GM21526 (cell line): ENCODE measurements at regions not wholly inside any gene's neighbourhood (a gene's known extent, or its start where the extent isn't known, plus 50 kb on each side); places are given as distances from the start of the nearest gene placed in this dataset.
"Not testable (repeated sequence)": the region's sequence is repeated elsewhere in the genome, so short reads cannot be mapped to it uniquely, and the experiment has no call there.

Experiments
- ATAC-seq: cut with Tn5 transposase; IDR thresholded peaks from one replicate; pipeline ENCODE4 v1.9.1; 2021; ENCODE audit warnings: moderate library complexity; ENCODE audit not compliant: unreplicated experiment, low FRiP score

DNA sequence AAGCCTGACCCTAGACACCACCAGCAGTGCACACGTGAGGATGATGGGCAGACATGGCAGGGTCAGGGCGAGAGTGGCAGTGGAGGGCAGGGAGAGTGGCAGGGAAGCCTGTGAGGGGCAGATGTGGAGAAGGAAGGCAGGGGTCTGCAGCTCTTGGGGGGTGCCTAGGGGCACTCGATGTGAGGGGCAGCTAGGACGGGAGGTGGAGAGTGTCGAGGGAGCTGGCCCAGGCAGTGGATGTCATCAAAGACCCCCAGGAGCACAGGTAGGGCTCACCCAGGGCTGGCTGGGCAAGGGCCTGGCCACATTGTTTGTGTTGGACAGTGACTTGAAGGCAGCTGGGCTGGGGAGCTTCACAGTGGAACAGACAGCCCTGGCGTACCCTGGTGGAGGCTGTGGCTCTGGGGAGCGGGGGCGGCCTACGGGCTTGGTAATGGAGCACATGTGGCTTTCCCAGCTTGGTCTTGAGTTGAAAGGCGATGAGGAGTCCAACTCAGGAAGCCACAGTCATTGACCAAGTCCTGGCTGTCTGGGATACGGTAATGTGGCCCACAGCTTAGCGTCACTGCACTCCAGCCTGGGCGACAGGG, 87.1 kb downstream of the RTP5 start:
- no peak for ATAC-seq

DNA sequence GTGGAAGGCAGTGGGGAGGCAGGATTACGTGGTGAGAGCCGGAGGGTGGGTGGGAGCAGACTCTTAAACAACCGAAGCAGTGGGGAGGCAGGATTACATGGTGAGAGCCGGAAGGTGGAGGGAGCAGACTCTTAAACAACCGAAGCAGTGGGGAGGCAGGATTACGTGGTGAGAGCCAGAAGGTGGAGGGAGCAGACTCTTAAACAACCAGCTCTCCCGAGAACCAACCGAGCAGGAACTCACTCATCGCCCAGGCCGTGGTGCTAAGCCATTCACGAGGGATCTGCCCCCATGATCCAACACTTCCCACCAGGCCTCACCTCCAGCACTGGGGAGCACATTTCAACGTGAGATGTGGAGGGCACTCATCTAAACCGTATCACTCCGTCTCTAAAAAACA, 87.7 kb downstream of the RTP5 start:
- no peak for ATAC-seq

DNA sequence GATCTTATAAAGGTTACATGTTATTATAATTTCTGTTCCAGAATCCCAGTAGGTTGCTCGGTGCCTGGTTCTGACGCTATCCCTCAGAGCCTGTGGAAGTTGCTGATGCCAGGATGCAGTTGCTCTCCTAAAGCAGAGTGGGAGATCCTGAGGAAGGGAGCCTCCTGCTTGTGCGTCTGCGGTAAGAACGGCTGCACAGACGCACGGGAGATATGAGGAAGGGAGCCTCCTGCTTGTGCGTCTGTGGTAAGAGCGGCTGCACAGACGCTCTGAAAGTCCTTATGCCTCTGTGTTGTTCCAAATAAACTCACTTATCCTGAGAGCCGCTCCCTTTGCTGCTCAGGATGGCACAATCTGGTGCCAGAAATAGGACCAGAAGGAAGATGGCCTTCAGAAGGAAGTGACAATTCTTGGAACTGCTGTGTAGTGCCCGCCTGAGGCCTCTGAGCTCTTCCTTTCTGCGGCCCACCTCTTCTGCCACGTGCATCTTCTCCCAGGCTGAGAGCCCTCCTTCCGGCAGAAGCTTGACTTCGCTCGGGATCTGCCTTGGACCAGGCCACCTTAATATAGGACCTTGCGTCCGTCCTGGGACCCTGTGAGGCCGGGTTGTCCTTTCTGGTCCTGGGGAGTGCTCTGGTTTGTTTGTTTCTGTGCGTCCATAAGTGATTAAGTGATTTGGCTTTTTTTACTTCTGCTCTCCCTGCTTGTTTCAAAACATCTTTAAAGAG, 89.5 kb downstream of the RTP5 start:
- ATAC-seq: no peak

DNA sequence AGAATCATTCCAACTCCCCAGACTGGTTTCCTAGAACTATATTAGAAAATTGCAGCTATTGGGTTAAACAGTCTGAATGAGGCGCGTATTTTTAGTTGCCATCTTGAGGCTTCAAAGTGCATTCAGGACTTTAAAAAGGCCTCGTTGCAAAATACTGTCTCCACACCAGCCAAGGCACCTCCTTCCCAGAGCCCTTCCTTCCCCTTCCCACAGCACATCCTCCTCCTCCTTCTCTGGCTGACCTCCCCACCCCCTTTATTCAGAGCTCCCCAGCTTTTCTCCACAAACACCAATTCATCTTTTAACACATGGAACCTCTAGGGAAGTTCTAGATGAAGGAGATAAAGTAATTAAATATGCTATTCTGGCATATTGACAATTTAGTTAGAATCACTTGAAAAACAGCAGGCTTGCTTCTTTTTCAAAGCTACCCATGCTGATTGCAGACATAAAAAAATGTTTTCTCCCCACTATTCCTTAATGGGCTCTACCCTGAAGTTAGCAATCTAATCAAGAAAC, 90.3 kb downstream of the RTP5 start:
- no peak for ATAC-seq

DNA sequence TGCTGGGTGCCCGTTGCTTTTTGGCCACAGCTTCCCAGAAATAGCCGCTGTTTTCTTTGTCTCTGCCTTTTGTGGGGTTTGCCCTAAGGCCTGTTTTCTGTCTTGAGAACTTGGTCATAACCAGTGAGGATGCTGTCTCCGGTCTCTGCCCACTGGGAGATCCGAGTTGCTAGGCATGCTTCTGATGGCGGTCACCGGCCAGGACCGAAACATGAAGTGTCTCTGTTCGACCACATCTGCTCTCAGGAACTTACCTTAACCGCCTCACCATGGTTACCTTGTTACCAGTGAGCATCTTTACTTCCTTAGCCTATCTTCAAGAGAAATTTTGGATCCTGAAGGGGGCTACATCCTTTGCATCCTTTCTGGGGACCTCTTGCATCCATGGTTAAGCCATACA, 91.9 kb downstream of the RTP5 start:
- no peak for ATAC-seq

DNA sequence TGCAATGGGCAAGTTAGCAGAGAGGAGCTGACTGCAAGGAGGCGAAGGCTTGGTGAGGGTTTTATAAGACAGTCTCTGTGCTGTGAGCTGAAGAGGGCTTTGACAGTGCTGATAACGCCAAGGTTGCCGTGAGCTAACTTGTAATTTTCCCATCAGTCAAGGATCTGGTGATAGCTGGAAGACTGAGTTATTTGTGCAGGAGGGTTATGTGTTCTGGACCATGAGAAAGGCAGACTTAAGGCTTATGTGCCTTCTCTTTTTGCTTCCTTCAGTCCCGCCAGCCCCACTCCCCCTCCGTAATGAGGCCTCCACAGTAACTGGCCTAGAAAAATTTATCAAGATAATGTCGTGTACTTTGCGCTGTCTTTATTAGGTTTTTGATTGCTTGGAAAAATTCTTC, 94.6 kb downstream of the RTP5 start:
- ATAC-seq: no peak

DNA sequence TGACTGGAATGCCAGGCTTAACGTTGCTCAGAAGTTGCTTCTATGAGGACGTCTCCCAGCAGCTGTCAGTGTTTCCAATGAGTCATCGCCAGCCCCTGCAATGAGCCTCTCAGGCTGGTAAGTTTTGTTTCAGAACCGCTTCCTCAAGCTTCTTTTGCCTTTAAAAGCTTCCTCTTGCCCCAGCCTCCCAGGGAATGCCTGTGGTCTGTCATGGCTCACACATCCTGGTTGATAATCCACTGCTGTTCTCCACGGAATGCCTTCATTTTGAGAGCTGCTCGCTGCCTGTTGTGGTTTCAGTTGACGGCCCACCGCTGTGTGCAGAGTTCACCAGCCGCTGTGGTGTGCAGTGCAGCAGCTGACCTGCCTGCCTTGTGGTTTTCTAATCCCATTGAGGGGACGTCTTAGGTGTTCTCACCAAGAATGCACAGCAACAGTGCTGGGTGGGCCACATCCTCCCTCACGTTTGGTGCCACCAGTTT, 96.4 kb downstream of the RTP5 start:
- peak; percentile 72 for ATAC-seq

DNA sequence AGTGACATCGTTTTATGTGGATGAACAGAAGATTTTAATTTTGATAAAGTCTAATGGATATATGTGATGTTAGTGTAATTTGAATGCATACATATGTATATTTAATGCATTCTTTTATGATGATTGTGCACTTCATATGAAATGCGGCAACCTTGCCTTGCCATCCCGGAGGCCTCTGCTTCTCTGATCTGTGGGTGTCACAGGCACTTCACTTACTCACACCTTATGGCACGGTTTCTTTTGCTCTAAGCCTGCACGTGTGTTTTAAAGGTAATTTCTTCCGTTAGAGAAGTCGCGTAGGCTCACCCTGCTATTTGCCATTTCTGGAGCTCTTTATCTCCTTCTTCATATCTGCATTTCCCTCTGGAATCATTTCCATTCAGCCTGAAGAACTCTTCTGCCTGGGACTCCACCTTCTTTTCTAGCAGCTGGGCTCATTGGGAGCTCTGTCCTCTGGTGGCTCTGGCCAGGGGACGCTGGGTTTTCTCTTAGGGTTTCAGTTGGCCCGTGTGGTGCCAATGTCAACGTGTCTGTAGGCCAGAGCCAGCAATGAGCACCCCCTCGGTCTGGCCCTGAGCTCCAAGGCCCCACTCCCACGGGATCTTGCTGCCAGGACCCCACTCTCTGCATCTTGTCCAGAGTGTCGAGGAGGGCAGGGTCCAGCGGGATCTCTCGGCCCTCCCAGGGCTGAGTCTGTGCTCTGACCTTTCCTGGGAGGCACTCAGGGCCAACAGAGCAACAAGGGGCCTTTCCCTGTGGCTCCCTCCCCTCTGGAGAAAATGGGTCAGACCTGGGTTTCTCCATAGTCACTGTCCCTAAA, 97.3 kb downstream of the RTP5 start:
- ATAC-seq: no peak

DNA sequence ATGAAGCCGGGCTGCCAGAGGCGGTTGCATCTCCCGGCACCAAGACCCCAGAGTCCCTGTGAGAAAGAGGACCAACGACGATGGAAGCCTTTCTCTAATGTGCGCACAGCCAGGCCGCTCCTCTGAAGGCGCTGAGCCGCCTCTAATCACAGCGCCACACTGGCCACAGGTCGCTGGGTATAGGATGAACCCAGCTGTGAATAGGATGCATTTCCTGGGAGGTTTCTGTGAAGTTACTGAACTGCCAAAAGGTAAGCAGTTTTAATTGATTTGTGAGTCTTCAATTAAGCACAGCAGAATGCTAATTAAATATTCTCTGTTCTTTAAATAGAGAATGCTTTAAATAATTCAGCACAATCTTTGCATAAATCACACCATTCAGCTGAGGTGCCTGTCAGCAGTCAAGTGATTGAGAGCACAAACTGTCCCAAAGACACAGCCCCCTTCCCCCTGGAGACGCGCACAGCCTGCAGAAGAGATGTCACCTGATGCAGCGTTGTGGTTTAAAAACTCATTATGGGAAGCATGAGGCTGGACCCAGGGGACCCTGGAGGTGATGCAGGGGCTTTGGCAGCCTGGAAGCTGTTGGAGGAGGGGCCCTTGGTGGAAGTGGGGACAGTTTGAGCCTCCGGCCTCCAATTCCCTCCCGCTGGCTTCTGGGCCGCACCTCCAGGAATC, 98.1 kb downstream of the RTP5 start:
- no peak for ATAC-seq

DNA sequence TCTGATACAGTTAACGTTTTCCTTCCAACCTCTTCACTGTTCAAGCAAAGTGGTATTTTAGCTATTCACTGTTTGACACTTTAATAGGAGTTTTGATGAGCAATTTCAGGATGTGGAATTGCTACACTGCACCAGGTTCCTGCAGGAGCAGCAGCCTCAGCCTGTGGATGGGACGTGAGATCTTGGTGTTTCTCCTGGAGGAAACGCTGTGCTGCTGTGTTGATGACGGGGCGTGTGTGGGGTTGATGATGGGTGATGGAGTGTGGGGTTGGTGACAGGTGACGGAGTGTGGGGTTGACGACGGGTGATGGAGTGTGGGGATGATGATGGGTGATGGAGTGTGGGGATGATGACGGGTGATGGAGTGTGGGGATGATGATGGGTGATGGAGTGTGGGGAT, 98.9 kb downstream of the RTP5 start:
- no peak for ATAC-seq

DNA sequence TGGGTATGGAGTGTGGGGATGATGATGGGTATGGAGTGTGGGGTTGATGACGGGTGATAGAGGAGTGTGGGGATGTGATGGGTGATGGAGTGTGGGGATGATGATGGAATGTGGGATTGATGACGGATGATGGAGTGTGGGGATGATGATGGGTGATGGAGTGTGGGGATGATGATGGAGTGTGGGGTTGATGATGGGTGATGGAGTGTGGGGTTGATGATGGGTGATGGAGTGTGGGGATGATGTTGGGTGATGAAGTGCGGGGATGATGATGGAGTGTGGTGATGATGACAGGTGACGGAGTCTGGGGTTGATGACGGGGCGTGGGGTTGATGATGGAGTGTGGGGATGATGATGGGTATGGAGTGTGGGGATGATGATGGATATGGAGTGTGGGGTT, 99.7 kb downstream of the RTP5 start:
- ATAC-seq: not testable (repeated sequence)

DNA sequence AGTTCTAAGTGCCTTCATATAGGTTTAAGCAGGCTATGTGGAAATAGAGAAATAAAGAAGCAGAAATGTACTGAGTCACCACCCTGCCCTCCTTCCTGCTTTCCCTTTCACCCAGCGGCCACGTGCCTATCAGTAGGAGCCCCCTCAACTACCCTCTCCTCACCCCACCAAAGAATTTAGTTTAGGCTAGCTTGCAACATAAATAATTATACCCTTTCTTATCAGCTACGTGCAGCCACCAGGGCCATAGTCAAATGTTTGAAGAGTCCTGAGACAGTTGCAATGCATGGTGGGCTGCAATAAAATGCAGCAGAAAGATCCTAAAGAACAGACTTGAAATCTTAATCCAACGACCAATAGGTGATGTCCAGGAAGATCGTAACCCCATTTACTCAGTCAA, 101.2 kb downstream of the RTP5 start:
- ATAC-seq: no peak

DNA sequence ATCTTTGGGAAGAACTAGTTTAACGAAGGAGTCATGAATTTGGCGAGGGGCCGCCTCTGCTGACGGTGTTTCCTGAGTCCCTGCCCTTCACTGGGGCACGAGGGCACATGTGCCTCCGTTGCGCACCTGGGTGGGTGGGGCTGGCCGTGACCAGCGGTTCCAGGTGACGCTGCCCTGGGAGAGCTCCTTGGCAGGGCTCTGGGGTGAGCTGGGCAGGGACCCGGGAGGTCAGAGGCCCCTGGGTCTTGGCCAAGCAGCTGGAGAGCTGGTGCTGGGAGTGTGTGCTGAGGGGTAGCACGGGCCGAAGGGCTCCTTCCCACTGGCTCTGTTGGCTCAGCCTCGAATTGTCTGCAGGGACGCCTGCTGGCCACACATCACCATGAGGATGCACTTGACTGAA, 104.6 kb downstream of the RTP5 start:
- ATAC-seq: no peak

DNA sequence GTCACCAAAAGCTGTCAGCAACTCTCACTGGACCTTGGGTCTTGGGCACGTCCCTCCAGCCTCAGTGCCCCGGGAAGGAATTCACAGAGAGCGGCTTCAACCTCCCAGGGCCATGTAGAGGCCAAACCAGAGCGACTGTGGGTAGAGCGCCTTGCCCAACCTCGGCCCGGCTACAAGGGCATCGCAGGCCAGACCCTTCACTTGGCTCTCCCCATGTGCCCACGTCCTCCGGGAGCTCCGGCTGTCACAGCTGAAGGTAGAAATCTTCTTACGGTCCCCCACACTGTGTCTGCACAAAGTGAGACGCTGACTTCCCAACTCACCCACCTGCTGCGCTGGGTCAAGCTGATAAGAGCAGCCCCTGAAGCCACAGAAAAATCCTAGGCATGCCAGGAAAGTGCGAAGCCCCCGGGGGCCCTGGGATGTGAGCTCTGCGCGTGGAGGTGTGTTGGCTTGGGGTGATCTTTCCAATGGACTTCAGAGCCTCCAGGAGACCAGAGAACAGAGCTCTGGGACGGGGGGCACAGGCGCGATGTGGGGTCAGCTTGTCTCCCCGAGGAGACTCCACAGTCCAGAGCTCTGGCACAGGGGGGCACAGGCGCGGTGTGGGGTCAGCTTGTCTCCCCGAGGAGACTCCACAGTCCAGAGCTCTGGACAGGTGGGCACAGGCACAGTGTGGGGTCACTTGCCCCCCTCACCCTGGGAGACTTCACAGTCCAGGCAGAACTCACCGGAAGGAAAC, 105.5 kb downstream of the RTP5 start:
- ATAC-seq: no peak

DNA sequence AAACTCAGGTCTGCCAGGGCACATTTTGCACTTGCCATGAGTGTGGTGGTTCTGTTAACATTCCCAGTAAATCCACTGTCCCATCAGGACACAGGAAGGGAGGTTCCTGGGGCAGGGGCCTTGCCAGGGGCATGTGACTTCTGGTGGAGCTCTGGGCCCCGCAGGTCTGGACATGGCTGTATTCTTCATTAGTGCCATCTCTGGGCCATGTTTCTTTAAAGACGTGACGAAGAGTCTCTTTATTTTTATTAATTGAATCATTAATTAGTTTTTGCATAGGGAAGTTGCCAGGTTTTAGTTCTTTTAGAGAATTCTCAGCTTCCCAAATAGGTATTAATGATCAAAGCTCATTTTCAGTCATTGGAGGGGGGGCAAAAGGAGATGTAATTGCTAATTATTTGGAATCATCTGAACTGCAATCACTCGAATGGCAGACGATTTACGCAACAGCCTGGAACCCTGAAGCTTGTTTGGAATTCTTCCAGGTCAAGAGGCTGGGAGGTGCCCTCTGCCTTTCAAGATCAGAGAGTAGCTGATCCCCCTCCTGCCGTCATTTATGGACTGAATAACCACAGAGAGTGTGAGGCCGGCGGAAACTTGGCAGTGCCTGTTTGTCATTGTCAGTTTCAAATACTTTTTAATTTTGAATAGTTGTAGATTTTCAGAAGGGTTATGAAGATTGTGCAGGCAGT, 106.2 kb downstream of the RTP5 start:
- no peak for ATAC-seq

DNA sequence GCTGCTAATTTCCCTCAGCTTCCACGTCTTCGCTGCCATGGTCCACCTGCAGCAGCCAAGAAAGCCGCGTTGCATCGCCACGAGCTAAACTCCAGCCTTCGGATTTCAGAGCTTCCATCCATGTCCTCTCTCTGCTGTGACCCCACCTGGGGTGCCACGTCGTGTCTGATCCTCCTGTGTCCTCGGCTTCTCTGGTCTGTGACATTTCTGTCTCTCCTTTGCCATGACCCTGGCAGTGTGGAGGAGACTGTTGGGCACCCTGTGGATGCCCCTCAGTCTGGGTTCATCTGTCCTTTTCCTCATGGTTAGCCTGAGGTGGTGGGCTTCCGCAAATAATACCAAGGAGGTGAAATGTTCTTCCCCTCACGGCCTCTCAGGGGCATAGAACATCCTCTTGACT, 106.8 kb downstream of the RTP5 start:
- no peak for ATAC-seq

DNA sequence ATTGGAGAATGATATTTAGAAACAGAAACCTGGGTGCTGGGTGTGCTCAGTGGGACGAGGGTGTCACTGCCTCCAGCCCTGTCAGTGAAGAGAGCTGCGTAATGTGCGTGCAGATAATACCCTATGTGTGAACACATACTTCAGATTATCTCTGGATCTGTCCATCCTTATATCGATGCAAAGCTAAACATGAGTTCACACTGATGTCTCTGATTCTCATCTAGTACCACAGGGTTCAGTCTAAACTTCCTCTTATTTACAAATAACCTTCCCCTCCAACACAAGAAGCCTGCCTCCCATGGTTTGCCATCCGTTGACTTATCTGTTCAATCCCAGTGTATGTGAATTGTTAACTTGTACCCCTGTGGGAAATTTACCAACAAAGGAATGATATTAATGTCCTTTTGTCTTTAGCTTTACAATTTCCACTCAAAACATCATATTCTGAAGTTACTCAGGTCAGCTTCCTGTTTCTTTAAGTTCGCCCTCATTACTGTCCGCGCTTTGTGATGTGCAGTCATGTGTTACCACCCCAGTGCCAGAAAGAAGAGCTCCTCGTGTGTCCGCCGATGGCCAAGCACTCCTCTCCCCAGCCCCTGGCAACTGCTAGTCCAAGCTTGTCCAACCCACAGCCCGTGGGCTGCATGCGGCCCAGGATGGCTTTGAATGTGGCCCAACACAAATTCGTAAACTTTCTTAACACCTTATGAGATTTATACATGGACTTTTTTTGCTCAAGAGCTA, 108.2 kb downstream of the RTP5 start:
- ATAC-seq: no peak

DNA sequence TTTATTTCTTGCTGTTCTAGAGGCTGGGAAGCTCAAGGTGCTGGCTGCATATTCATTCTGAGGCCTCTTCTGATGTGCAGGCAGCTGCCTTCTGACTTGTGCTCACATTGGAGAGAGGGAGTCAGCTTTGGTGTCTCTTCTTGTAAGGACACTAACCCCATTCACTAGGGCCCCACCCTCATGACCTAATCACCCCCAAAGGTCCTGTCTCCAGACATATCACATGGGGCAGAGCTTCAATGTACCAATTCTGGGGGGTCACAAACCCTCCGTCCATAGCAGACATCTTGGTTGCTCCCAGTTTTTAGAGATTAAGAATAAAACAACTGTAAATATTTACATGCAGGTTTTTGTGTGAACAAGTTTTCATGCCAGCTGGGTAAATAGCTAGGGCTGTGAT, 109.1 kb downstream of the RTP5 start:
- ATAC-seq: no peak

DNA sequence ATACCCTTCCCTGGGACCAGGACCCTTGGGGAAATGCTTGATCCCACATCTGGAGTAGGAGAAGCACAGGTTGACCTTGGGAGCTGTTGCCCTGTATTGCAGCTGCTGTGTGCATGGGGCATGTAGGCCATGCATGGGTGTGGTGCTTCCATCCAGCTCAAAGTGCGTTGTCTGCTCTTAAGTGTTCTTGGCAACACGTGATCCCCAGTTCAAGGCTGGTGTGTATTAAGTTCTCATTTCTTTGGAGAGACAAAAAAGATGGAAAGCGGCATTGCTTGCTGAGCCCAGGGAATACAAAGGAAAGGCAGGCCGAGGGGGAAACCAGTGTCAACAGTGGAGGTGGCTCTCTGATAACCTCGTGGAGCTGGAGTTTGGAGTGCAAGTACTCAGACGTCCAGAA, 110.7 kb downstream of the RTP5 start:
- no peak for ATAC-seq
